Activated T-cell treated with anti-CD3 and anti-CD28 coated beads, Interleukin-2, amount 50 U/mL, for 4 hours (primary cell): ENCODE measurements at regions not wholly inside any gene's neighbourhood (a gene's known extent, or its start where the extent isn't known, plus 50 kb on each side); places are given as distances from the start of the nearest gene placed in this dataset.
"Not testable (repeated sequence)": the region's sequence is repeated elsewhere in the genome, so short reads cannot be mapped to it uniquely, and the experiment has no call there.

Source experiments
- ATAC-seq, 2 donors: fragments of 200-7000 bp; cut with Tn5 transposase; one replicate each; pipeline ENCODE4 v1.10.0; 2021
- DNase-seq: peaks from one replicate; pipeline ENCODE4 v3.0.0-alpha.2; 2020
- H3K27me3 Mint-ChIP-seq: one replicate; pipeline ENCODE4 v1.8.0; 2021; ENCODE audit warnings: low read depth, mixed read lengths
- H3K36me3 Mint-ChIP-seq: one replicate; pipeline ENCODE4 v1.8.0; 2022; ENCODE audit warnings: mixed read lengths; ENCODE audit not compliant: insufficient read depth
- H3K4me1 Mint-ChIP-seq: one replicate; pipeline ENCODE4 v1.8.0; 2021; ENCODE audit warnings: low read depth, mixed read lengths
- H3K4me3 Mint-ChIP-seq: one replicate; pipeline ENCODE4 v1.8.0; 2021; ENCODE audit warnings: mild to moderate bottlenecking, moderate library complexity, mixed read lengths
- H3K9me3 Mint-ChIP-seq: one replicate; pipeline ENCODE4 v1.8.0; 2021; ENCODE audit warnings: mixed read lengths

GRCh38 chr14:53412819-53413675 is 259.9 kb upstream of the DDHD1 start:
- Mint-ChIP-seq H3K36me3 (no peaks in the 10 kb centered on the region), H3K9me3 (peaks cover 10% of the 10 kb centered on the region), H3K4me3 (no peak overlapping the region), H3K4me1 (no peaks in the 10 kb centered on the region), H3K27me3 (no peaks in the 10 kb centered on the region)
- DNase-seq (no peak), ATAC-seq (no peak)

GRCh38 chr14:53411125-53411524 is 258.0 kb upstream of the DDHD1 start:
- Mint-ChIP-seq H3K27me3 (no peaks in the 10 kb centered on the region), H3K36me3 (no peaks in the 10 kb centered on the region), H3K9me3 (peaks cover 3% of the 10 kb centered on the region), H3K4me1 (no peaks in the 10 kb centered on the region), H3K4me3 (no peak overlapping the region)
- ATAC-seq (no peak), DNase-seq (no peak)

GRCh38 chr14:53409969-53410368 is 256.8 kb upstream of the DDHD1 start:
- Mint-ChIP-seq H3K4me3 (no peak overlapping the region), H3K36me3 (no peaks in the 10 kb centered on the region), H3K4me1 (no peaks in the 10 kb centered on the region), H3K27me3 (no peaks in the 10 kb centered on the region), H3K9me3 (no peaks in the 10 kb centered on the region)
- ATAC-seq = no peak
- DNase-seq = no peak

- no peak for DNase-seq
- ATAC-seq = no peak
- no peaks in the 10 kb centered on the region for H3K27me3 Mint-ChIP-seq
Observed at GRCh38 chr14:53409289-53409688, 256.2 kb upstream of the DDHD1 start.

GRCh38 chr14:53408175-53408879 is 255.2 kb upstream of the DDHD1 start:
- no peaks in the 10 kb centered on the region for H3K27me3 Mint-ChIP-seq
- H3K36me3 Mint-ChIP-seq = no peaks in the 10 kb centered on the region
- no peaks in the 10 kb centered on the region for H3K9me3 Mint-ChIP-seq
- H3K4me3 Mint-ChIP-seq = no peak overlapping the region
- no peak for ATAC-seq
- no peaks in the 10 kb centered on the region for H3K4me1 Mint-ChIP-seq
- no peak for DNase-seq

More at GRCh38 chr14:53409289-53409688, 256.2 kb upstream of the DDHD1 start:
- H3K9me3 Mint-ChIP-seq = no peaks in the 10 kb centered on the region
- H3K4me1 Mint-ChIP-seq = no peaks in the 10 kb centered on the region
- H3K36me3 Mint-ChIP-seq = no peaks in the 10 kb centered on the region
- no peak overlapping the region for H3K4me3 Mint-ChIP-seq

GRCh38 chr14:53406519-53406918 is 253.4 kb upstream of the DDHD1 start:
- Mint-ChIP-seq H3K36me3 (no peaks in the 10 kb centered on the region), H3K9me3 (no peaks in the 10 kb centered on the region), H3K4me3 (no peak overlapping the region), H3K27me3 (no peaks in the 10 kb centered on the region), H3K4me1 (no peaks in the 10 kb centered on the region)
- DNase-seq (no peak), ATAC-seq (no peak)

- DNase-seq (no peak), ATAC-seq (no peak)
- Mint-ChIP-seq H3K4me1 (no peaks in the 10 kb centered on the region), H3K9me3 (no peaks in the 10 kb centered on the region), H3K27me3 (no peaks in the 10 kb centered on the region), H3K36me3 (peaks cover 2% of the 10 kb centered on the region), H3K4me3 (no peak overlapping the region)
Observed at GRCh38 chr14:53401646-53402045, 248.5 kb upstream of the DDHD1 start.

GRCh38 chr14:53399057-53399456 is 245.9 kb upstream of the DDHD1 start:
- Mint-ChIP-seq H3K4me1 (no peaks in the 10 kb centered on the region), H3K4me3 (no peak overlapping the region), H3K27me3 (no peaks in the 10 kb centered on the region), H3K9me3 (peaks cover 9% of the 10 kb centered on the region), H3K36me3 (peaks cover 2% of the 10 kb centered on the region)
- no peak for DNase-seq
- no peak for ATAC-seq

GRCh38 chr14:53398616-53399015 is 245.5 kb upstream of the DDHD1 start:
- no peak for ATAC-seq
- Mint-ChIP-seq H3K4me3 (no peak overlapping the region), H3K9me3 (peaks cover 9% of the 10 kb centered on the region), H3K4me1 (no peaks in the 10 kb centered on the region), H3K36me3 (peaks cover 2% of the 10 kb centered on the region), H3K27me3 (no peaks in the 10 kb centered on the region)
- DNase-seq = no peak

- not testable (repeated sequence) for H3K27me3 Mint-ChIP-seq, H3K4me3 Mint-ChIP-seq, H3K4me1 Mint-ChIP-seq, H3K36me3 Mint-ChIP-seq, H3K9me3 Mint-ChIP-seq, DNase-seq, ATAC-seq
Observed at GRCh38 chr14:53395267-53395666, 242.1 kb upstream of the DDHD1 start.

- H3K36me3 Mint-ChIP-seq = no peaks in the 10 kb centered on the region
- H3K4me1 Mint-ChIP-seq = no peaks in the 10 kb centered on the region
- peaks cover 9% of the 10 kb centered on the region for H3K9me3 Mint-ChIP-seq
- H3K27me3 Mint-ChIP-seq = peaks cover 2% of the 10 kb centered on the region
- H3K4me3 Mint-ChIP-seq = no peak overlapping the region
- no peak for DNase-seq
- ATAC-seq = no peak
Observed at GRCh38 chr14:53391631-53392285, 238.6 kb upstream of the DDHD1 start.

- no peak for ATAC-seq
- Mint-ChIP-seq H3K9me3 (peaks cover 9% of the 10 kb centered on the region), H3K36me3 (no peaks in the 10 kb centered on the region), H3K27me3 (peaks cover 2% of the 10 kb centered on the region), H3K4me3 (no peak overlapping the region), H3K4me1 (no peaks in the 10 kb centered on the region)
- no peak for DNase-seq
Observed at GRCh38 chr14:53391156-53391555, 238.0 kb upstream of the DDHD1 start.

GRCh38 chr14:53390008-53390407 is 236.9 kb upstream of the DDHD1 start:
- no peaks in the 10 kb centered on the region for H3K4me1 Mint-ChIP-seq
- peaks cover 7% of the 10 kb centered on the region for H3K9me3 Mint-ChIP-seq
- H3K36me3 Mint-ChIP-seq = no peaks in the 10 kb centered on the region
- ATAC-seq = no peak
- H3K4me3 Mint-ChIP-seq = no peak overlapping the region
- peaks cover 2% of the 10 kb centered on the region for H3K27me3 Mint-ChIP-seq
- DNase-seq = no peak

- DNase-seq (no peak), ATAC-seq (no peak)
- Mint-ChIP-seq H3K9me3 (peaks cover 2% of the 10 kb centered on the region), H3K4me3 (no peak overlapping the region), H3K36me3 (no peaks in the 10 kb centered on the region), H3K4me1 (no peaks in the 10 kb centered on the region), H3K27me3 (peaks cover 2% of the 10 kb centered on the region)
Observed at GRCh38 chr14:53389202-53389601, 236.1 kb upstream of the DDHD1 start.
